Suppressor macrophage (primary cell): ENCODE measurements at regions not wholly inside any gene's neighbourhood (a gene's known extent, or its start where the extent isn't known, plus 50 kb on each side); places are given as distances from the start of the nearest gene placed in this dataset.

Experiments
- DNase-seq, 4 experiments: peaks; one replicate each; pipeline ENCODE4 v3.0.0-alpha.2; 2020 to 2022

DNA sequence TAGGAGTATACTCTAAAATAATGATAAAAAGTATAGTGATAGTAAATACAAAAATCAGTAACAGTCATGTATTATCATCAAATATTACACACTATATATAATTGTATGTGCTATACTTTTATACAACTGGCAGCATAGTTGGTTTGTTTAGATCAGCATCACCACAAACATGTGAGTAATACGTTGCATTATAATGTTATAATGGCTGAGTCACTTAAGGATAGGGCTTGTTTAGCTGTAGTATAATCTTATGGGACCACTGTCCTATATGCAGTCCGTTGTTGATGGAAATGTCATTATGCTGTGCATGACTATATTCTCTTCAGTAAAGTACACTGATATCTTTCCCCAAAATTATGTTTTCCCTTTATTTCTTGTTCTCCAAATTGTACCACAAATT, 92.8 kb downstream of the LYPLAL1 start:
- no peak for DNase-seq

DNA sequence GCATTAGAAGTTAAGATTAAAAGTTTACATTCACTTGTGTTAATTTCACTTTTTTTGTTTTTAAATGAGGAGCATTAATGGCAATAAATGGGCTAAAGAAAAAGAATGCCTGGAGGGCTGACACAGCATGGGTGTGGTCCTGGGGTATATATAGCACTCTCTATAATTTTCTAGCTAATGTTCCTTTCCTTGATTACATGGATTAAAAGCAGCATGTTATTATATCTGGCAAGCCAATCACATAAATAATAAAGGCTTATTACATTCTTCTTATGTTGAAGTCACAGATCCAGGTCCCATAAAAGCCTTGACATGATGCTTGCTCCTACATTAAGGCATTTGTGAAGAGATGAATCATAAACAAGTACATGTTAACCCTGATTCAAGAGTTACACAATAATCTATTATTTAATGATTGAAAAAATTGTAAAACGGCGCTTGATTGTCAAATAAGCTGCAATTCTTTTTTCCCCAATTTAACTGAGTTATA, 91.4 kb downstream of the LYPLAL1 start:
- DNase-seq: no peak

DNA sequence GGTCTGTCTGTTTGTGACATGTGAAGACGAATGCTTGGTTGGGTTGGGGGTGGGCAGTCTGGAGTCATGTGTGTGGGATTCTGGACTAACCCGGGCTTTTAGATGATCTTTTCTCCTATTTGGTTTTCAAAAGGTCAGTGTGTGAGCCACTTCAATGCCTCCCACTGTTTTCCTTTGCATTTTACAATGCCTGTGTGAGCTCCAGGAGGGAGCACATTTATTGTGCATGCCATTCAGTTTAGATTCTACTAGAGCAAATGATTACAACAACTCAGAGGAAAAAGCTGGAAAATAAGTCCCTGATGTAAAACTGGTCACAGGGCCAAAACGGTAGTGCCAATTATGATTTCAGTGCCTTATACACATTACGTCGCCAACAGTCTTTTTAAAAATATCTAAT, 90.9 kb downstream of the LYPLAL1 start:
- no peak for DNase-seq
